ENCODE measurements at regions not wholly inside any gene's neighbourhood (a gene's known extent, or its start where the extent isn't known, plus 50 kb on each side); places are given as distances from the start of the nearest gene placed in this dataset.

- TF ChIP-seq, protein P1, sequence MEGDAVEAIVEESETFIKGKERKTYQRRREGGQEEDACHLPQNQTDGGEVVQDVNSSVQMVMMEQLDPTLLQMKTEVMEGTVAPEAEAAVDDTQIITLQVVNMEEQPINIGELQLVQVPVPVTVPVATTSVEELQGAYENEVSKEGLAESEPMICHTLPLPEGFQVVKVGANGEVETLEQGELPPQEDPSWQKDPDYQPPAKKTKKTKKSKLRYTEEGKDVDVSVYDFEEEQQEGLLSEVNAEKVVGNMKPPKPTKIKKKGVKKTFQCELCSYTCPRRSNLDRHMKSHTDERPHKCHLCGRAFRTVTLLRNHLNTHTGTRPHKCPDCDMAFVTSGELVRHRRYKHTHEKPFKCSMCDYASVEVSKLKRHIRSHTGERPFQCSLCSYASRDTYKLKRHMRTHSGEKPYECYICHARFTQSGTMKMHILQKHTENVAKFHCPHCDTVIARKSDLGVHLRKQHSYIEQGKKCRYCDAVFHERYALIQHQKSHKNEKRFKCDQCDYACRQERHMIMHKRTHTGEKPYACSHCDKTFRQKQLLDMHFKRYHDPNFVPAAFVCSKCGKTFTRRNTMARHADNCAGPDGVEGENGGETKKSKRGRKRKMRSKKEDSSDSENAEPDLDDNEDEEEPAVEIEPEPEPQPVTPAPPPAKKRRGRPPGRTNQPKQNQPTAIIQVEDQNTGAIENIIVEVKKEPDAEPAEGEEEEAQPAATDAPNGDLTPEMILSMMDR (conservative IDR thresholded peaks at IDR 0.05; ENCODE audit: low read length): no peak
- no peak for TF ChIP-seq EZH2phosphoT487 (IDR thresholded peaks at IDR 0.05; ENCODE audit: borderline replicate concordance, low read depth, low read length)
Measured at GRCh38 chr11:43581370-43582023, 99.0 kb upstream of the HSD17B12 start.

Measured in OCI-LY7 (cell line).